IMR-90 (cell line): ENCODE measurements at regions not wholly inside any gene's neighbourhood (a gene's known extent, or its start where the extent isn't known, plus 50 kb on each side); places are given as distances from the start of the nearest gene placed in this dataset.

ENCODE experiments used
- ATAC-seq: fragments of 200-7000 bp; cut with Tn5 transposase; 2 replicates; pipeline ENCODE4 v1.9.1; 2020; ENCODE audit warnings: low read depth, mild to moderate bottlenecking, moderate library complexity
- BruUV-seq: library from RNA; stranded (reverse); fragments of 400-500 nt; replicated peaks from 2 replicates; lab custom pipeline; 2021; lab: Mats Ljungman, UMichigan
- CTCF ChIA-PET: fragments of 300-600 bp; formaldehyde crosslinking; extraction: SDS; loops from one replicate; lab custom pipeline; 2021; ENCODE audit warnings: antibody characterized with exemption; lab: Yijun Ruan, JAX
- POLR2A ChIA-PET: fragments of 300-600 bp; sonication (Branson Sonifier 250); formaldehyde crosslinking; loops from one replicate; lab custom pipeline; 2022; ENCODE audit warnings: antibody characterized with exemption; ENCODE audit not compliant: unreplicated experiment; lab: Charles Lee
- DNase-seq: peaks from one replicate; pipeline ENCODE4 v3.0.0; 2013
- H2AFZ ChIP-seq: replicated peaks from 2 replicates; pipeline ENCODE3; 2013; ENCODE audit warnings: low read length, mild to moderate bottlenecking; ENCODE audit not compliant: poor library complexity
- H2AK5ac ChIP-seq: 2 replicates; pipeline ENCODE4 v1.6.1; 2013; ENCODE audit warnings: low read depth, low read length, inconsistent platforms
- H2AK9ac ChIP-seq: replicated peaks from 2 replicates; pipeline ENCODE3; 2013; ENCODE audit warnings: mild to moderate bottlenecking, low read depth, low read length, moderate library complexity; ENCODE audit not compliant: poor library complexity
- H2BK120ac ChIP-seq: 2 replicates; pipeline ENCODE4 v1.6.1; 2013; ENCODE audit warnings: low read depth, low read length, inconsistent platforms
- H2BK15ac ChIP-seq: 3 replicates; pipeline ENCODE4 v1.6.1; 2013; ENCODE audit warnings: low read depth, low read length, inconsistent platforms
- H2BK20ac ChIP-seq: 2 replicates; pipeline ENCODE4 v1.6.1; 2013; ENCODE audit warnings: low read depth, mild to moderate bottlenecking, inconsistent platforms, low read length, moderate library complexity
- H2BK5ac ChIP-seq: 2 replicates; pipeline ENCODE4 v1.6.1; 2013; ENCODE audit warnings: mild to moderate bottlenecking, low read depth, low read length, inconsistent platforms; ENCODE audit not compliant: poor library complexity, severe bottlenecking
- H3K14ac ChIP-seq: replicated peaks from 2 replicates; pipeline ENCODE4 v1.6.1; 2013; ENCODE audit warnings: low read depth, low read length, inconsistent platforms
- H3K18ac ChIP-seq: 2 replicates; pipeline ENCODE4 v1.6.1; 2013; ENCODE audit warnings: low read depth, low read length, control low read depth
- H3K23ac ChIP-seq: 2 replicates; pipeline ENCODE4 v1.6.1; 2013; ENCODE audit warnings: low read depth, low read length, inconsistent platforms
- H3K27ac ChIP-seq: 2 replicates; pipeline ENCODE4 v1.5.1; 2013; ENCODE audit warnings: mild to moderate bottlenecking, control low read depth, low read length; ENCODE audit not compliant: insufficient read depth
- H3K27me3 ChIP-seq: 2 replicates; pipeline ENCODE4 v1.6.1; 2013; ENCODE audit warnings: low read length; ENCODE audit not compliant: control insufficient read depth, insufficient read depth
- H3K36me3 ChIP-seq: 2 replicates; pipeline ENCODE4 v1.6.1; 2013; ENCODE audit warnings: low read length, mixed read lengths; ENCODE audit not compliant: control insufficient read depth, insufficient read depth
- H3K4ac ChIP-seq: 2 replicates; pipeline ENCODE4 v1.6.1; 2013; ENCODE audit warnings: low read depth, low read length, inconsistent platforms
- H3K4me1 ChIP-seq: 2 replicates; pipeline ENCODE4 v1.6.1; 2013; ENCODE audit warnings: low read length, mixed read lengths; ENCODE audit not compliant: control insufficient read depth, insufficient read depth
- H3K4me2 ChIP-seq: 2 replicates; pipeline ENCODE4 v1.6.1; 2013; ENCODE audit warnings: low read depth, mild to moderate bottlenecking, control low read depth, low read length, moderate library complexity
- H3K4me3 ChIP-seq: 2 replicates; pipeline ENCODE4 v1.5.1; 2013; ENCODE audit warnings: low read depth, mild to moderate bottlenecking, control low read depth, low read length, moderate library complexity; ENCODE audit not compliant: insufficient read depth
- H3K56ac ChIP-seq: 2 replicates; pipeline ENCODE4 v1.6.1; 2013; ENCODE audit warnings: low read length, inconsistent platforms; ENCODE audit not compliant: insufficient read depth; ENCODE audit errors: extremely low read depth
- H3K79me1 ChIP-seq, 2 experiments: 2 replicates each; pipeline ENCODE4 v1.6.1; 2013; ENCODE audit warnings: low read length in 2 of 2, inconsistent platforms in 1 of 2, low read depth in 1 of 2
- H3K9ac ChIP-seq: 2 replicates; pipeline ENCODE4 v1.6.1; 2013; ENCODE audit warnings: low read depth, low read length, control low read depth
- H3K9me1 ChIP-seq: 2 replicates; pipeline ENCODE4 v1.6.1; 2013; ENCODE audit warnings: low read length, inconsistent platforms; ENCODE audit not compliant: insufficient read depth
- H3K9me3 ChIP-seq: 2 replicates; pipeline ENCODE4 v1.6.1; 2013; ENCODE audit warnings: low read length; ENCODE audit not compliant: control insufficient read depth, insufficient read depth
- H4K20me1 ChIP-seq: 2 replicates; pipeline ENCODE4 v1.6.1; 2013; ENCODE audit warnings: low read length, inconsistent platforms; ENCODE audit not compliant: insufficient read depth
- H4K5ac ChIP-seq: 2 replicates; pipeline ENCODE4 v1.6.1; 2013; ENCODE audit warnings: mild to moderate bottlenecking, low read depth, low read length, control low read depth
- H4K8ac ChIP-seq, 2 experiments: 2 replicates each; pipeline ENCODE4 v1.6.1; 2013; ENCODE audit warnings: low read depth in 2 of 2, low read length in 2 of 2, control low read depth in 1 of 2, inconsistent platforms in 1 of 2
- H4K91ac ChIP-seq: 2 replicates; pipeline ENCODE4 v1.6.1; 2013; ENCODE audit warnings: low read depth, low read length, inconsistent platforms; ENCODE audit not compliant: insufficient read depth
- BHLHE40 ChIP-seq: fragments of 150-350 bp; IDR thresholded peaks from 2 replicates; pipeline ENCODE4 v1.6.1; 2016; ENCODE audit warnings: mild to moderate bottlenecking, low read depth, low read length
- CEBPB ChIP-seq: IDR thresholded peaks from 2 replicates; pipeline ENCODE4 v1.6.1; 2012; ENCODE audit warnings: low read depth, low read length, improper control_type of control experiment
- CTCF ChIP-seq: conservative IDR thresholded peaks from 2 replicates; pipeline ENCODE4 v1.5.1; 2012; ENCODE audit warnings: mild to moderate bottlenecking, low read depth, low read length, improper control_type of control experiment
- FOS ChIP-seq: fragments of 150-350 bp; IDR thresholded peaks from 2 replicates; pipeline ENCODE4 v1.6.1; 2016; ENCODE audit warnings: low read depth, low read length
- MAFK ChIP-seq: IDR thresholded peaks from 2 replicates; pipeline ENCODE4 v1.6.1; 2012; ENCODE audit warnings: low read depth, low read length, improper control_type of control experiment
- MAZ ChIP-seq: IDR thresholded peaks from 2 replicates; pipeline ENCODE4 v1.6.1; 2012; ENCODE audit warnings: low read depth, mild to moderate bottlenecking, low read length, improper control_type of control experiment, moderate library complexity, borderline replicate concordance
- MXI1 ChIP-seq: IDR thresholded peaks from 2 replicates; pipeline ENCODE4 v1.6.1; 2012; ENCODE audit warnings: low read depth, mild to moderate bottlenecking, low read length, moderate library complexity, borderline replicate concordance
- NFE2L2 ChIP-seq: fragments of 150-350 bp; IDR thresholded peaks from 2 replicates; pipeline ENCODE4 v1.6.1; 2016; ENCODE audit warnings: low read depth, mild to moderate bottlenecking, low read length
- POLR2A ChIP-seq: IDR thresholded peaks from 2 replicates; pipeline ENCODE4 v1.6.1; 2012; ENCODE audit warnings: mild to moderate bottlenecking, low read depth, low read length
- RAD21 ChIP-seq: IDR thresholded peaks from 2 replicates; pipeline ENCODE4 v1.6.1; 2012; ENCODE audit warnings: low read length, improper control_type of control experiment
- RCOR1 ChIP-seq: IDR thresholded peaks from 2 replicates; pipeline ENCODE4 v1.6.1; 2012; ENCODE audit warnings: mild to moderate bottlenecking, low read length, improper control_type of control experiment; ENCODE audit not compliant: insufficient replicate concordance
- RFX5 ChIP-seq: IDR thresholded peaks from 2 replicates; pipeline ENCODE4 v1.8.0; 2012; ENCODE audit warnings: low read depth, mild to moderate bottlenecking, low read length, moderate library complexity
- SMC3 ChIP-seq: fragments of 150-350 bp; IDR thresholded peaks from 2 replicates; pipeline ENCODE4 v1.6.1; 2016; ENCODE audit warnings: low read depth, mild to moderate bottlenecking, antibody characterized with exemption, low read length, moderate library complexity
- WGBS, 2 experiments: methylation state at CpG; one replicate each; pipeline versions ENCODE4 v1.1.5 to v1.1.7; 2013; ENCODE audit warnings: missing lambda C conversion rate in 2 of 2; ENCODE audit not compliant: insufficient read length in 1 of 2; ENCODE audit errors: extremely low coverage in 2 of 2; 5-methylcytosine and 5-hydroxymethylcytosine counted together
- dilution Hi-C: fragments of 300-500 bp; cut with HindIII; formaldehyde crosslinking; loops from one replicate; pipeline ENCODE4 v1.14.3; 2018; ENCODE audit warnings: low sequenced_read_pairs; ENCODE audit not compliant: unreplicated experiment
- in situ Hi-C: fragments of 300-500 bp; cut with MboI; formaldehyde crosslinking; loops from 3 replicates; pipeline ENCODE4 v1.14.3; 2019; ENCODE audit warnings: low sequenced_read_pairs, inconsistent platforms, mixed read lengths
- intact Hi-C: fragments of 100-400 bp; cut with micrococcal nuclease; formaldehyde crosslinking; loops from 2 replicates; pipeline ENCODE4 v1.10.0; 2022
- TF ChIP-seq, protein P1 (sequence below): fragments of 150-350 bp; IDR thresholded peaks from 2 replicates; pipeline ENCODE4 v1.6.1; 2016; ENCODE audit warnings: low read depth, mild to moderate bottlenecking, low read length, moderate library complexity, borderline replicate concordance

DNA sequence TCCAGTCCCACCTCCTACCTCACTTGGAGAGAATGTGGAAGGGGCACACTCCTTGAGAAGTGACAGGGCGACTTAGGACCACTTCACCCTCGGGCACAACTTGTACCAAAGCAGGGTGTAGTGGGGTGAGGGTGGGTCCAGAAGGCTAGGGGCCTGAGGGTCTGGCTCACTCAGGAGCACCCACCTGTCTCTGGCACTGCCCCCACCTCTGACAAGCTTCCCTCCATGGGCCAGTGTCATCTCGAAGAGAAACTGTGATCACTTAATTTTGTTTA lies 76.9 kb upstream of the OLFM1 start:
- H3K4ac ChIP-seq: no peak overlapping the region
- peaks cover 7% of the 10 kb centered on the region; the same call in 1 of the 2 replicates for H3K27me3 ChIP-seq
- no peak overlapping the region for H3K4me3 ChIP-seq
- no peak overlapping the region for H2BK120ac ChIP-seq
- H2AFZ ChIP-seq: no peak overlapping the region
- H3K9me3 ChIP-seq: peaks cover 3% of the 10 kb centered on the region; the same call in 1 of the 2 replicates
- H4K20me1 ChIP-seq: no peaks in the 10 kb centered on the region
- no peak overlapping the region for H3K27ac ChIP-seq
- DNase-seq (no peak), ATAC-seq (no peak)
- H2BK20ac ChIP-seq: no peak overlapping the region
- H2AK5ac ChIP-seq: no peak overlapping the region
- dilution Hi-C loops: no loop called here
- H3K14ac ChIP-seq: no peak overlapping the region
- WGBS, 2 experiments: no CpG with 5 or more reads among the region's 3 CpGs
- H3K79me1 ChIP-seq: no peaks in the 10 kb centered on the region
- H3K23ac ChIP-seq: no peak overlapping the region
- in situ Hi-C loops: no loop called here
- no peaks in the 10 kb centered on the region for H3K9me1 ChIP-seq
- H3K4me1 ChIP-seq: no peaks in the 10 kb centered on the region
- no peak overlapping the region for H3K18ac ChIP-seq
- no TSS peak for BruUV-seq
- ChIA-PET CTCF (no interaction called here), POLR2A (no interaction called here)
- no peak overlapping the region for H2BK15ac ChIP-seq
- no peak overlapping the region for H4K5ac ChIP-seq
- intact Hi-C loops: no loop called here
- H4K91ac ChIP-seq: no peak overlapping the region
- no peak overlapping the region for H3K9ac ChIP-seq
- no peak overlapping the region for H2AK9ac ChIP-seq
- no peak overlapping the region for H4K8ac ChIP-seq
- TF ChIP-seq MXI1: no peak
- TF ChIP-seq NFE2L2: no peak
- TF ChIP-seq RFX5: no peak
- TF ChIP-seq CTCF: no peak
- TF ChIP-seq RAD21: no peak
- TF ChIP-seq SMC3: no peak
- TF ChIP-seq MAZ: no peak
- no peak for TF ChIP-seq MAFK
- TF ChIP-seq BHLHE40: no peak
- no peak for TF ChIP-seq RCOR1
- no peak for TF ChIP-seq CEBPB
- TF ChIP-seq, protein P1, sequence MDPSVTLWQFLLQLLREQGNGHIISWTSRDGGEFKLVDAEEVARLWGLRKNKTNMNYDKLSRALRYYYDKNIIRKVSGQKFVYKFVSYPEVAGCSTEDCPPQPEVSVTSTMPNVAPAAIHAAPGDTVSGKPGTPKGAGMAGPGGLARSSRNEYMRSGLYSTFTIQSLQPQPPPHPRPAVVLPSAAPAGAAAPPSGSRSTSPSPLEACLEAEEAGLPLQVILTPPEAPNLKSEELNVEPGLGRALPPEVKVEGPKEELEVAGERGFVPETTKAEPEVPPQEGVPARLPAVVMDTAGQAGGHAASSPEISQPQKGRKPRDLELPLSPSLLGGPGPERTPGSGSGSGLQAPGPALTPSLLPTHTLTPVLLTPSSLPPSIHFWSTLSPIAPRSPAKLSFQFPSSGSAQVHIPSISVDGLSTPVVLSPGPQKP: no peak
- no peak for TF ChIP-seq POLR2A
- TF ChIP-seq FOS: no peak
- no peak overlapping the region for H3K4me2 ChIP-seq
- no peak overlapping the region for H2BK5ac ChIP-seq
- H3K56ac ChIP-seq: no peak overlapping the region
- H3K36me3 ChIP-seq: no peaks in the 10 kb centered on the region
